Mucosa of descending colon (tissue), 3 donors: ENCODE measurements at regions not wholly inside any gene's neighbourhood (a gene's known extent, or its start where the extent isn't known, plus 50 kb on each side); places are given as distances from the start of the nearest gene placed in this dataset.
"Not testable (repeated sequence)": the region's sequence is repeated elsewhere in the genome, so short reads cannot be mapped to it uniquely, and the experiment has no call there.

Experiments used
- ATAC-seq: fragments of 200-7000 bp; cut with Tn5 transposase; one replicate; pipeline ENCODE4 v1.9.1; 2020; ENCODE audit warnings: mild to moderate bottlenecking, moderate library complexity
- DNase-seq, 3 donors: peaks; one replicate each; pipeline ENCODE4 v3.0.0-alpha.2; 2020
- H3K36me3 ChIP-seq: fragments of 200-600 bp; one replicate; pipeline ENCODE4 v1.8.0; 2021; ENCODE audit warnings: low read depth, mild to moderate bottlenecking
- H3K4me1 ChIP-seq: fragments of 200-600 bp; one replicate; pipeline ENCODE4 v1.8.0; 2021; ENCODE audit warnings: low read depth, mild to moderate bottlenecking
- H3K4me3 ChIP-seq: fragments of 200-600 bp; one replicate; pipeline ENCODE4 v1.8.0; 2021; ENCODE audit warnings: mild to moderate bottlenecking
- H3K9me3 ChIP-seq: fragments of 200-600 bp; one replicate; pipeline ENCODE4 v1.8.0; 2021; ENCODE audit warnings: mild to moderate bottlenecking
- intact Hi-C, 2 donors: fragments of 100-400 bp; cut with DNase I in 1 of 2; cut with micrococcal nuclease in 1 of 2; formaldehyde crosslinking; loops; one replicate each; pipeline versions ENCODE4 v1.11.0 to v1.11.1; 2022; cut with DNase I, micrococcal nuclease
- TF ChIP-seq, protein P1 (sequence below): fragments of 200-600 bp; IDR thresholded peaks from one replicate; pipeline ENCODE4 v1.8.0; 2022; ENCODE audit warnings: antibody characterized with exemption, mild to moderate bottlenecking
- donor health status: DM: no; HTN: no; CAD: no; lungs with moderate emphysema.
- donor health status: DM: no; HTN: no; CAD: no.
- donor health status: DM: no; HTN: yes; CAD: no.

DNA sequence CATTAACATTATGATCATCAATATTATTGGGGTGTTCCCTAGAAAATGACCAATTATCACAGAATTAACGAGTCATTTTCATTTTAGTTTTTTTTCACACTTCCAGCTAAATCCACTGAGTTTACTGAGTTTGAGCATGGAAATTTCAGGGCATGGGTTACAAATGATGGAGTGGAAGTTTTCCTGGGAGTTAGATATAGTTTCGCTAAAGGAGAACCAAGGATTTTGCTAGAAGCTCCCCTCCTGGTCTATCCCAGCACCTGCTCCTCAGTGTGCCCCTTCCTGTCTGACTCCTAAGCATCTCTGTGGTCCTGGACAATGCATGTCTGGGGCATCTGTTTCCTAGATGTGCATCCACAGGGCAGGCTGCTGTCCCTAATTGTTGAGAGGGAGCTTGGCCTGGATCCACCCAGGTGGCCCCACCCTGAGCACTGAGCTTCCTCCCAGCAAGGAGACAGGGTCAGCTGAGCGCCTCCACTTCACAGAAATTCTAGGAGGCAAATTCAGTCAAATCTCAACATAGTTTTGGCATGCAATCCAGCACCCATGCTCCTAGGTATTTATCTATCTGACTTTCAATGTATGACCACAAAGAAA is 102.3 kb upstream of the GOLGA6L6 start:
- ATAC-seq (peak; percentile 10), DNase-seq (no peak)
- Histone ChIP-seq H3K4me1 (no peaks in the 10 kb centered on the region), H3K9me3 (peaks cover 8% of the 10 kb centered on the region), H3K36me3 (no peaks in the 10 kb centered on the region), H3K4me3 (no peak overlapping the region)
- intact Hi-C loops = no loop called here
- TF ChIP-seq, protein P1, sequence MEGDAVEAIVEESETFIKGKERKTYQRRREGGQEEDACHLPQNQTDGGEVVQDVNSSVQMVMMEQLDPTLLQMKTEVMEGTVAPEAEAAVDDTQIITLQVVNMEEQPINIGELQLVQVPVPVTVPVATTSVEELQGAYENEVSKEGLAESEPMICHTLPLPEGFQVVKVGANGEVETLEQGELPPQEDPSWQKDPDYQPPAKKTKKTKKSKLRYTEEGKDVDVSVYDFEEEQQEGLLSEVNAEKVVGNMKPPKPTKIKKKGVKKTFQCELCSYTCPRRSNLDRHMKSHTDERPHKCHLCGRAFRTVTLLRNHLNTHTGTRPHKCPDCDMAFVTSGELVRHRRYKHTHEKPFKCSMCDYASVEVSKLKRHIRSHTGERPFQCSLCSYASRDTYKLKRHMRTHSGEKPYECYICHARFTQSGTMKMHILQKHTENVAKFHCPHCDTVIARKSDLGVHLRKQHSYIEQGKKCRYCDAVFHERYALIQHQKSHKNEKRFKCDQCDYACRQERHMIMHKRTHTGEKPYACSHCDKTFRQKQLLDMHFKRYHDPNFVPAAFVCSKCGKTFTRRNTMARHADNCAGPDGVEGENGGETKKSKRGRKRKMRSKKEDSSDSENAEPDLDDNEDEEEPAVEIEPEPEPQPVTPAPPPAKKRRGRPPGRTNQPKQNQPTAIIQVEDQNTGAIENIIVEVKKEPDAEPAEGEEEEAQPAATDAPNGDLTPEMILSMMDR = no peak

DNA sequence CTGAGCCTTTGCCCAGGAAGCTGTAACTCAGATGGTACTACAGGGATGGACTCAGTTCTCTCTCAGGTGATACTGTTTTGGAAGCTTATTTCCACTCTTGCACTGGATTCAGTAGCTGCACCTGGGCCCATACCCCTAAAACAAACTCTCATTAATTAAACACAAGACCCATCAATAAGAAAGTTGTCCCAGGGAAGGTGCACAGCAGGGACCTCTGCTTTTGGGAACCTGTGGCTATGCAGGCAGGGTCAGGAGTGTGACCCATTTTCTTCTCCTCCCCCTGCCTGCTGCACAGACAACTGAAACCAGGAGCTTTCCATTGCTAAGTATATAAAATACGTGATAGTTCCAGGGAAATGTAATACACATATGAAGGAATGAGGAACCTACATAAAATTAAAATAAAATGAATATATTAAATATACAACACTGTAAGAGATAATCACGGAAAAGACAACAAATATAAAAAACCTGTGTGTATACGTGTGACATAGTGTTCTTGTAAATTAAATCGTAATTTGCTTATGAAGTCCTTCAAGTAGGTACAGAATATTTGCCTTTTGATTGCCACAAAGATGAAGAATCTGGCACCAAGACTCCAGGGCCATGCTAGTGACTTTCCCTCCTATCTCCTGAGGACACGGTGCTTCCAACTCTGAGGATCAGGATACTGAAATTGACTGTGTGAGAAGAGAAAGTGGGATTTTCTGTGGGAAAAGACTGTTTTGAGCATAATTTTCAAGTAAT is 101.6 kb upstream of the GOLGA6L6 start:
- H3K9me3 ChIP-seq = peaks cover 8% of the 10 kb centered on the region
- DNase-seq (no peak), ATAC-seq (no peak)
- no peaks in the 10 kb centered on the region for H3K36me3 ChIP-seq
- H3K4me3 ChIP-seq = no peak overlapping the region
- TF ChIP-seq, protein P1 = no peak
- intact Hi-C loops = no loop called here
- no peaks in the 10 kb centered on the region for H3K4me1 ChIP-seq

DNA sequence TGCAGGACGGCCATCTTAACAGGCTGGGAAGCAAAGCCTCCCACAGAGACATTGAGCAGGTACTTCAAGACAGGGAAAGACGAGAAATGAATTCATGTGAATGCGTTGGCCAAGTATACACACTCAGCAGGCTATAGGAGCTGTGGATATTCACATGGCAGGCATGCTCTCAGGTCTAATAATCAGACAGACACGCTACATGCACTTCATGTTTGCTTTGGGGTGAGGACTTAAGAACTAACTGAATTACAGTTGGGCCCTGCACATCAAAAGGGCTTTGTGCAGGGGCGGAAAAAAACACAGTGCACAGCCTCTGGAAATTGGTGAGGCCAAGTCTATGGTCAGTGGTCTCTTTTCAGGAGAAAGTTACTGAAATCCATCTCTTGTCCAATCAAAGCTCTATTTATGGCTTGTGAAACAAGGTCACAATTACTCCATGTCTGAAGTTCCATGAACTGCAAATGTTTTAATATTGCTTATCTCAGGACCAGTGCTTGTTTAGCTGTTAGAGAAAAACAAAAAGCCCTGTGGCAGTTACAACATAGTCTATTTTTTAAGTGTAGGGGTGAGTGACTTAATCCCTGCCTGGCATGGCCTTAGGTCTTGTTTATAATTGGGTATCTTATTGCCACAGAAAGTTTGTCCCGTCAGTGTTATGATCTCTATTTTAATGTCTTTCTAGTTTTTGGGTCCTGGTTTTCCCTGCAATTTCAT is 100.6 kb upstream of the GOLGA6L6 start:
- intact Hi-C loops = no loop called here
- Histone ChIP-seq H3K36me3 (no peaks in the 10 kb centered on the region), H3K9me3 (peaks cover 8% of the 10 kb centered on the region), H3K4me1 (no peaks in the 10 kb centered on the region), H3K4me3 (no peak overlapping the region)
- DNase-seq (no peak), ATAC-seq (no peak)
- TF ChIP-seq, protein P1 = no peak

DNA sequence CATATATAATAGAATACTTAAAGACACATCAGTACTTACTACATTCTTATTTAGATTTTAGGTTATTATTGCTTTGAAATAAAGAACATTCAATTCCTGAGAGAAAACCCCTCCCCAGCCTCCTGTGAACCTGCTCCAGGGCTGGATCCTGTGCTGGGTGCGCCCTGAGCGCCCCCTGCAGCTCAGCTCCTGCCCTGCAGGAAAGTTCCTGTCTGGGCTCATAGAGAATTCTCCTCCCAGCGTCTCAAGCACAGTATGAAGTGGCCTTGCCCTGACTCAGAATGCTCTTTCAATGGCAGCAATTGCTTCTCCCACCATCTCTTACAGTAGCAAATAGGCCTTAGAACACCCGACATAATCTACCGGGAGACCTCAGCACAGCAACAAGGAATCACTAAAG is 98.8 kb upstream of the GOLGA6L6 start:
- intact Hi-C loops, H3K4me1 ChIP-seq, H3K4me3 ChIP-seq, H3K36me3 ChIP-seq, DNase-seq, H3K9me3 ChIP-seq: not testable (repeated sequence)
- ATAC-seq = peak; percentile 29

DNA sequence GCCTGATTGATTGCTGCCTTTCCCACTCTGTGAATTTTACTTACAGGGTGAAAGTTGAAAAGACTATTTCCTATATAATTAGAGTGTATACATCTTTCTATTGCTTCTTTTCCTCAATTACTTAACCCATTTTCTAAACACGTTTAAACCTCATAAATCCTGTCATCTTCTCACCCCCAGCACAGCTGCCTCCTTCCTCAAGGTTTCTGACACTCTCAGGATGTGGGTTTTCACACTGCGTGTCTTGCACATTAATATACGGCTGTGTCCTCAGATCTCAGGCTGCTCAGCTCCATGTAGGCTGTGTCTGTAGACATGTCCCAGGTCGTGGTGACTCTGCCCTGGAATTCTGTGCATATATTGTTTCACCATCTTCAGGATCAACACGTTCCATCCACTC is 97.6 kb upstream of the GOLGA6L6 start:
- H3K9me3 ChIP-seq, H3K4me3 ChIP-seq, H3K36me3 ChIP-seq, intact Hi-C loops, DNase-seq, H3K4me1 ChIP-seq, ATAC-seq: not testable (repeated sequence)

DNA sequence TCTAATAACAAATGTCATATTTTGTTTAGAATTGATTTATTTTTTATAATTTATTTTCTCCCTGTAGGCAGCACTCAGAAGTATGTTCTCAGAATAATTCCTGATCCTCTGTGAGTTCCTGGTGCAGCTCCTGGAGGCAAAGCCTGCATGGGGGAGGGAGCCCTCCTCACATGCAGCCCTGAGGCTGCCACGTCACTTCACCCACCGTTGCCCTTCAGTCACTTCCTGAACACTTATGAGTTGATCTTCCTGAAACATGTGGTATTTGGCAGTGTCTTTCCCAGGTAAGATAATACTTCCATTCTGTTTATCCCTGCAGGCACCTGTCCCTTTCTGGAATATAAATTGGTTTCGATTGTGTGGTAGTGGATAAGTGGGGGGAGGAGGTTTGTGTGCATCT is 95.9 kb upstream of the GOLGA6L6 start:
- intact Hi-C loops, H3K36me3 ChIP-seq, ATAC-seq, DNase-seq, H3K4me3 ChIP-seq, H3K9me3 ChIP-seq, H3K4me1 ChIP-seq: not testable (repeated sequence)

DNA sequence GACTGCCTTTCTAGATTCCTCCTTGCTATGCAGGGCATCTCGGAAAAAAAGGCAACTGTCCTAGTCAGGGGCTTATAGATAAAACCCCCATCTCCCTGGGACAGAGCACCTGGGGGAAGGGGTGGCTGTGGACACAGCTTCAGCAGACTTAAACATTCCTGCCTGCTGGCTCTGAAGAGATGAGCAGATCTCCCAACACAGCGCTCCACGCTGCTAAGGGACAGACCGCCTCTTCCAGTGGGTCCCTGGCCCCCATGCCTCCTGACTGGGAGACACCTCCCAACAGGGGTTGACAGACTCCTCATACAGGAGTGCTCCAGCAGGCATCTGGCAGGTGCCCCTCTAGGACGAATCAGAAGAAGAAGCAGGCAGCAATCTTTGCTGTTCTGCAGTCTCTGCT is 87.9 kb upstream of the GOLGA6L6 start:
- H3K36me3 ChIP-seq, intact Hi-C loops, ATAC-seq, H3K4me3 ChIP-seq, H3K4me1 ChIP-seq, H3K9me3 ChIP-seq, DNase-seq: not testable (repeated sequence)

DNA sequence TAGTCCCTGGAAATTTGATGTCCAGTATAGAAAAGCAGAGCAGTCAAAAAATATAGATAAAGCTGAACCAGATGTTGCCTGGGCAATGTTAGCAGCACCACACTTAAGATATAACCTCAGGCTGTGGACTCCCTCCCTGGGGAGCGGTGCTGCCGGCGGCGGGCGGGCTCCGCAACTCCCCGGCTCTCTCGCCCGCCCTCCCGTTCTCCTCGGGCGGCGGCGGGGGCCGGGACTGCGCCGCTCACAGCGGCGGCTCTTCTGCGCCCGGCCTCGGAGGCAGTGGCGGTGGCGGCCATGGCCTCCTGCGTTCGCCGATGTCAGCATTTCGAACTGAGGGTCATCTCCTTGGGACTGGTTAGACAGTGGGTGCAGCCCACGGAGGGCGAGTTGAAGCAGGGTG is 86.9 kb upstream of the GOLGA6L6 start:
- H3K36me3 ChIP-seq, intact Hi-C loops, H3K4me3 ChIP-seq, H3K9me3 ChIP-seq, H3K4me1 ChIP-seq, DNase-seq: not testable (repeated sequence)
- peak; percentile 15 for ATAC-seq

DNA sequence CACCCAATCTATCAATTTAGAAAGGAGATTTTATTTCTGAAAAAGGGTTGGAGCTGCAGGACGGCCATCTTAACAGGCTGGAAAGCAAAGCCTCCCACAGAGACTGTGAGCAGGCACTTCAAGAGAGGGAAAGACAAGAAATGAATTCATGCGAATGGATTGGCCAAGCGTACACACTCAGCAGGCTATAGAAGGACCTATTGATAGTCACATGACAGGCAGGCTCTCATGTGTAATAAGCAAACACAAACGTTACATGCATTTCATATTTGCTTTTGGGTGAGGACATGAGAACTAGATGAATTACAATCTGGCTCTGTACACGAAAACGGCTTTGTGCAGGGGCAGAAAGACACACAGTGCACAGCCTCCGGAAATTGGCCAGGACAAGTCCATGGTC is 83.9 kb upstream of the GOLGA6L6 start:
- DNase-seq, H3K4me1 ChIP-seq, H3K36me3 ChIP-seq, intact Hi-C loops, H3K9me3 ChIP-seq, H3K4me3 ChIP-seq, ATAC-seq: not testable (repeated sequence)

DNA sequence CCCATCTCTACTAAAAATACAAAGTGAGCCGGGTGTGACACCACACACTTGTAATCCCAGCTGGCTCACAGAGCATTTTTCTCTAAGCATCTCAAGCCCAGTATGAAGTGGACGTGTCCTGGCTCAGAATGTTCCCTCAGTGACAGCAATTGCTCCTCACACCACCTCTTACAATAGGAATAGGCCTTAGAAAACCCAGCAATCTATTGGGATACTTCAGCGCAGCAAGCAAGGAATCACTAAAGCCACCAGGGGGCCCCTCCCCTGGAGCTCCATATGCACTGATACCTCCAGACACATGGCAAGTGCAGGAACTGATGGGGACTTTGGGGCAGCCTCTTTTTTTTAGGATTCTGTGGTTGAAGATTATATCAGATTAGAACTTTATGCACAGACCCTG is 82.5 kb upstream of the GOLGA6L6 start:
- H3K4me1 ChIP-seq, DNase-seq, H3K9me3 ChIP-seq, H3K4me3 ChIP-seq, intact Hi-C loops, ATAC-seq, H3K36me3 ChIP-seq: not testable (repeated sequence)

DNA sequence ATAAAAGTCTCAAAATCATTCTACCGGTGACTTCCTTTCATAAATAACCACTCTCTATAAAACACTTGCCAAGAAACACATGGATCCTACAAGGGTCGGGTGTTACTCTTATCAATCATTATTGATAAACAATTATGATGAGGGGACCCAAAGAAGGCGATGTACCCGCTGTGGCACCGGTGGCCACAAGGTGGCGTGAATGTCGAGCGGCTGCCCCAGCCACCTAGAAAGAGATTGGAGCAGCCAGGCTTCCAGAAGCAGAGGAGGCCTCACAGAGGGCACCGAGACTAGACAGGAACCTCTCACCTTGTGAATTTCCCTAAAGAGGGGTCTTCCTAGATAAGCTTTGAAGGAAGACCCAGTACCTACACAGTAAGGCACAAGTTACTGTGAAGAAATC is 80.5 kb upstream of the GOLGA6L6 start:
- H3K4me1 ChIP-seq, intact Hi-C loops, H3K36me3 ChIP-seq, ATAC-seq, H3K4me3 ChIP-seq, H3K9me3 ChIP-seq, DNase-seq: not testable (repeated sequence)
